Muscle of leg (tissue), 3 donors: ENCODE measurements at regions not wholly inside any gene's neighbourhood (a gene's known extent, or its start where the extent isn't known, plus 50 kb on each side); places are given as distances from the start of the nearest gene placed in this dataset.

ENCODE experiments used
- DNase-seq: peaks from one replicate; pipeline ENCODE4 v3.0.0; 2013
- H3K27ac ChIP-seq: one replicate; pipeline ENCODE4 v1.5.1; 2013; ENCODE audit warnings: mild to moderate bottlenecking, low read length, control low read depth
- H3K27me3 ChIP-seq: one replicate; pipeline ENCODE4 v1.6.1; 2013; ENCODE audit warnings: low read length; ENCODE audit not compliant: control insufficient read depth, insufficient read depth
- H3K36me3 ChIP-seq: one replicate; pipeline ENCODE4 v1.6.1; 2013; ENCODE audit warnings: low read length; ENCODE audit not compliant: control insufficient read depth, insufficient read depth
- H3K4me1 ChIP-seq: one replicate; pipeline ENCODE4 v1.6.1; 2013; ENCODE audit warnings: low read length; ENCODE audit not compliant: control insufficient read depth, insufficient read depth
- H3K4me3 ChIP-seq: one replicate; pipeline ENCODE4 v1.5.1; 2013; ENCODE audit warnings: low read length, control low read depth
- H3K9me3 ChIP-seq: replicated peaks from 2 replicates; pipeline ENCODE4 v1.6.1; 2013; ENCODE audit warnings: low read depth, low read length; ENCODE audit not compliant: control insufficient read depth
- WGBS: methylation state at CpG from one replicate; pipeline ENCODE4 v1.1.5; 2013; ENCODE audit warnings: missing lambda C conversion rate; ENCODE audit not compliant: insufficient coverage; 5-methylcytosine and 5-hydroxymethylcytosine counted together

DNA sequence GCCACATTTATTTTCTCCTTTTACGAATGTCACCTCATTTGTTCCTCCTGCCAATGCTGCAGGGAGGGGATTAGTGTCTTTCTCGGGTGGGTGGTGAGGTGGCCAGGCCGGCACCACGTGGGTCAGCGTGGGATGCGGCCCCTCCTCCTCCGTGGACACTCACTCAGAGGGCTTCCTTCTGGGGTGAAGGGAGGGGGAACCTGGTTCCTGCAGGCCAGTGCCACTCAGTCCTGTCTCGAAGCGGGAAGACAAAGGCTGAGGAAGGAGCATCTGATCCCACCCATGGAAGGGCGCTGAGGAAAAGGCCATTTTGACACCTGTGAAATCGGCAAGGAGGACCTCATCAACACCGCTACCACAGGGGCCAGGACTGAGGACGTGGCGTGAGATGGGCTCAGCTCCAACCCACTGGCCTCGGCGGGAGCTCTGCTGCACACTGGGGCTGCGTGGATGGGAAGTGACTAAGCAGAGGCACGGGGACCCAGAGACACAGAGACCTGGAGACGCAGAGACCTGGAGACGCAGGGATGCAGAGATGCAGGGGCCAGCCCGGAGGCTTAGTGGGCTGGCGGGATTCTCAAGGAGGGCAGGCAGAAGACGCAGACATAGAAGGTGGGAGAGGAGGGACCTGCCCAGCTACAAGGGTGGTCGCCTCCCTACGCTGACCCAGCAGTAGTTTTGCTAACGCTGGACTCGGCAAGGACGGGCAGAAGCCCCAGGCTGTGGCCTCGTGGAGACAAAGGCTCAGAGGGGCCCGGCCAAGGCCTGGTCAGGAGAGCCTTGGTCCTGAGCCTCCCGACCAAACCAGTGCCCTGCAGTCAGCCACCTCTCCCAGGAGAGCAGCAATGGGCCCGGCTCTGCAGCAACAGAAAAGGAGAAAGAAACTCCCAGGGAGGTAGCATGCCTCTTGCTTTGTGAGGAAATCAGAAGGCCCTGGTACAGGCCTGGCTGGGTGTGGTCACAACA is 1071.2 kb downstream of the BRD1 start:
- H3K27ac ChIP-seq: no peak overlapping the region
- WGBS: 77% methylated on average over 28 of the region's 32 CpGs
- no peaks in the 10 kb centered on the region for H3K36me3 ChIP-seq
- DNase-seq: no peak
- no peaks in the 10 kb centered on the region for H3K27me3 ChIP-seq
- H3K4me3 ChIP-seq: no peak overlapping the region
- H3K4me1 ChIP-seq: no peaks in the 10 kb centered on the region
- H3K9me3 ChIP-seq: no peaks in the 10 kb centered on the region

- Histone ChIP-seq H3K27me3 (no peaks in the 10 kb centered on the region), H3K36me3 (no peaks in the 10 kb centered on the region), H3K4me1 (no peaks in the 10 kb centered on the region), H3K9me3 (no peaks in the 10 kb centered on the region), H3K27ac (no peak overlapping the region), H3K4me3 (no peak overlapping the region)
- DNase-seq: no peak
- 87% methylated on average over 17 of the region's 19 CpGs for WGBS
Observed at GRCh38 chr22:48755059-48755949, 1072.4 kb downstream of the BRD1 start.

GRCh38 chr22:48754611-48755058 is 1073.0 kb downstream of the BRD1 start:
- H3K27ac ChIP-seq: no peak overlapping the region
- H3K9me3 ChIP-seq: no peaks in the 10 kb centered on the region
- no peaks in the 10 kb centered on the region for H3K36me3 ChIP-seq
- no peak for DNase-seq
- no peak overlapping the region for H3K4me3 ChIP-seq
- WGBS: 91% methylated on average over 7 of the region's 10 CpGs
- H3K27me3 ChIP-seq: no peaks in the 10 kb centered on the region
- no peaks in the 10 kb centered on the region for H3K4me1 ChIP-seq

- 85% methylated on average over 22 of the region's 25 CpGs for WGBS
- H3K27me3 ChIP-seq: no peaks in the 10 kb centered on the region
- no peaks in the 10 kb centered on the region for H3K4me1 ChIP-seq
- H3K27ac ChIP-seq: no peak overlapping the region
- H3K36me3 ChIP-seq: no peaks in the 10 kb centered on the region
- H3K4me3 ChIP-seq: no peak overlapping the region
- H3K9me3 ChIP-seq: no peaks in the 10 kb centered on the region
- no peak for DNase-seq
Observed at GRCh38 chr22:48753752-48754517, 1073.7 kb downstream of the BRD1 start.

DNA sequence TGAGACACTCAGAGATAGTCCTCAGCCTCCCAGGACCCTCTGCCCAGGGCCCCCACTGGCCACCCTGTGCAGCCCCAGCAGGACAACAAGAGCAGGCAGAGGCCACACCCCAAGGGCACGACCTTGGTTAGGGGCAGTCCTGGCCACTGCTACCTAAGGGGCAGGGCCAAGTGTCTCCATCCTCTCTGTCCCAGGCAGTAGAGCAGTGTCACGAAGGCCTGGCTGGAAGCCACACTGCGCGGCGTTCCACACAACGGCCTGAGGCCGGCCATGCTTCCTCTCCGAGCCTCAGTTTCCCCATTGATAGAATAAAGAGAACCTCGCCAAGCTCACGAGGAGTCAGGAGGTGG is 1074.3 kb downstream of the BRD1 start:
- Histone ChIP-seq H3K27ac (no peak overlapping the region), H3K27me3 (no peaks in the 10 kb centered on the region), H3K36me3 (no peaks in the 10 kb centered on the region), H3K4me3 (no peak overlapping the region), H3K4me1 (no peaks in the 10 kb centered on the region), H3K9me3 (no peaks in the 10 kb centered on the region)
- WGBS: 93% methylated on average over 10 of the region's 10 CpGs
- no peak for DNase-seq

DNA sequence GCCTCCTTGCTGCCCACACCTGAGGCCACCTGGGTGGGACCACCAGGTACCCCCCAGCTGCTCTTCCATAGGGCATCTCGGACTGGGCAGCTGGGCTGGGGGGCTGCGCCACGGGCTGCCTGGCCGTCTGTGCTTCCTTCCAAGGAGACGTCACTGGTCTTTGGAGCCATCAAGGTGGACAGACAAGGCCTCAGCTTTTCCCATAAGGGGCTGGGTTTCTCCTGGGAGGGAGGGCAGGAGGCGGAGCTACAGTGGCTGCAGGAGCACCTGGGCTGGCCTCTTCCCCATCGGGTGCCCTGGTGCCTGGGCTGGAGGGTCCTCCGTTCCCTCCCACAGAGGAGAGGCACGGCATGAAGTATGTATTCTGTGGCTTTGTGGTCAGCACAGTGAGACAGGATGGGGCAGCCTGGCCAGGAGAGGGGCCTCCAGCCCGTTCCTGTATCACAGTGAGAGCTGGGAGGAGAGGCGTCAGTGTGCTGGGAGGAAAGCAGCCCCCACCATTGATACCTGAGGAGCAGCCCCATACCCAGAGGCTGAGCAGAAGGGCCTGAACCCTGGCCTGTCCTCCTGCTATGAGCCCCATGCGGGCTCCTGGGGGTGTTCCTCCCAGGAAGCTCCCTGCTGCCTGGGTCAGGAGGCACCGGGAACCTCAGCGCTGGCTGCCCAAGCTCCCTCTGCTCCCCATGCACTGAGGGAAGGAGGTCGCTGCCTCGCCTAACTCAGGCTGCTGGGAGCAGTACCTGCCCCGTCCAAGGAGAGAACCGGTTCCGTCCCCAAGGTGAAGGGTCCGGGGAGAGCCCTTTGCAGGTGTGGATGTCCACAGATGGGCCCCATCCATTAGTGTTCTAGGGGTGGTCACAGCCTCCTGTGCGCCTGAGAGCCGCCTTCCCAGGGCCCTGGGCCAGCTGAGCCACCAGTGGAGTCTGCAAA is 1075.0 kb downstream of the BRD1 start:
- DNase-seq: no peak
- H3K4me1 ChIP-seq: no peaks in the 10 kb centered on the region
- WGBS: 73% methylated on average over 16 of the region's 22 CpGs
- no peak overlapping the region for H3K27ac ChIP-seq
- H3K4me3 ChIP-seq: no peak overlapping the region
- H3K27me3 ChIP-seq: no peaks in the 10 kb centered on the region
- H3K9me3 ChIP-seq: no peaks in the 10 kb centered on the region
- H3K36me3 ChIP-seq: no peaks in the 10 kb centered on the region

GRCh38 chr22:48751539-48752437 is 1075.9 kb downstream of the BRD1 start:
- WGBS: 72% methylated on average over 15 of the region's 26 CpGs
- Histone ChIP-seq H3K27ac (no peak overlapping the region), H3K36me3 (no peaks in the 10 kb centered on the region), H3K4me1 (no peaks in the 10 kb centered on the region), H3K4me3 (no peak overlapping the region), H3K27me3 (no peaks in the 10 kb centered on the region), H3K9me3 (no peaks in the 10 kb centered on the region)
- no peak for DNase-seq

DNA sequence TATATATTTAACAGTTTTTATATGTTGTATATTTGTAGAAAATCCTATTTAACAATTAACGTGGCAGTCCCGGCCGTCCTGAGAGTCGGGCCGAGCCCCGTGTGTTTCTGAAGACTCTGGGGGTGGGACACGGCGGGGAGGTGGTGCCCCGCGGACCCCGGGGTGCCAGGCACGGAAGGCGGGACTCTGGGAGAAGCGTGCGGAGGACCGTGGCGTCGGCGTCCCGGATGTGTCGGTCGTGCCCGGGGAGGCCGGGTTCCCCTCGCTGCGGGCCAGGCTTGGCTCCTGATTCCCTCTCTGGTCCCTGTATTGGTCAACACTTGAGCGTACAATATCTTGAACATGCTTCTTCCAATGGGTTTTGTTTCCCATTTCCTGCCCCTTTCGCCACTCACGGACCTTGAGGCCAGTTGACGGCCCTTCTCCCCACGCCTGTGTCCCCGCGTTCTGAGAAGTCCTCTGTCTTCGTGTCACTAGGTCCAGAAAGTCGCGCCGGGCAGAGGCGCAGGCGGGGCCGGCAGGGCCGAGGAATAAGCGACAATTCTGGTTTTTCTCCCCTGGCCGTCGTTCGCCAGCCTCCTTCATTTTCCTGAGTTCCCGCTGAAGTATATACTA is 1076.7 kb downstream of the BRD1 start:
- Histone ChIP-seq H3K27ac (no peak overlapping the region), H3K4me3 (no peak overlapping the region), H3K9me3 (no peaks in the 10 kb centered on the region), H3K36me3 (no peaks in the 10 kb centered on the region), H3K4me1 (no peaks in the 10 kb centered on the region), H3K27me3 (no peaks in the 10 kb centered on the region)
- no peak for DNase-seq
- WGBS: 93% methylated on average over 31 of the region's 46 CpGs
